K562 (cell line): ENCODE measurements at regions not wholly inside any gene's neighbourhood (a gene's known extent, or its start where the extent isn't known, plus 50 kb on each side); places are given as distances from the start of the nearest gene placed in this dataset.
"Not testable (repeated sequence)": the region's sequence is repeated elsewhere in the genome, so short reads cannot be mapped to it uniquely, and the experiment has no call there.

Source experiments
- ATAC-seq: fragments of 200-7000 bp; cut with Tn5 transposase; 3 replicates; pipeline ENCODE4 v1.9.1; 2020; ENCODE audit warnings: moderate library complexity
- BruUV-seq: library from RNA; stranded (reverse); fragments of 400-500 nt; replicated peaks from 2 replicates; lab custom pipeline; 2021; lab: Mats Ljungman, UMichigan
- CTCF ChIA-PET: fragments of 300-600 bp; formaldehyde crosslinking; extraction: SDS; loops from one replicate; lab custom pipeline; 2021; ENCODE audit warnings: low intra/inter-chr PET ratio; lab: Yijun Ruan, JAX
- POLR2A ChIA-PET: fragments of 300-600, 350-650 bp; sonication (Branson Sonifier 250); formaldehyde crosslinking; extraction: SDS; loops from one replicate; lab custom pipeline; 2021; ENCODE audit warnings: antibody characterized with exemption, inconsistent platforms; lab: Yijun Ruan, JAX
- DNase-seq, 4 experiments: peaks; one replicate each; pipeline versions ENCODE4 v3.0.0 to v3.0.0-alpha.2; 2011 to 2018; ENCODE audit warnings: low spot score in 3 of 4, mixed read lengths in 3 of 4; ENCODE audit errors: extremely low read depth in 1 of 4
- FAIRE-seq: peaks from 2 replicates; lab custom pipeline; 2011; peaks lifted over from hg19 to GRCh38; lab: Jason Lieb, UNC
- H2AFZ ChIP-seq: 2 replicates; pipeline ENCODE4 v1.6.0; 2011; ENCODE audit warnings: low read depth, low read length, control low read depth, inconsistent platforms
- H3K27ac ChIP-seq: fragments of 200-600 bp; 3 replicates; pipeline ENCODE4 v1.8.0; 2011; ENCODE audit warnings: low read depth, mild to moderate bottlenecking, control low read depth, inconsistent platforms, low read length, moderate library complexity, mixed read lengths; ENCODE audit errors: extremely low read depth
- H3K27me3 ChIP-seq, 2 experiments: fragments of 300-600 bp in 1 of 2; 2 replicates in 1 of 2; 3 replicates in 1 of 2; pipeline versions ENCODE4 v1.6.0 to v1.8.0; 2011; ENCODE audit warnings: inconsistent platforms in 2 of 2, low read length in 2 of 2, mild to moderate bottlenecking in 1 of 2, mixed read lengths in 1 of 2, moderate library complexity in 1 of 2; ENCODE audit not compliant: control insufficient read depth in 2 of 2, insufficient read depth in 2 of 2
- H3K36me3 ChIP-seq: fragments of 300-600 bp; 3 replicates; pipeline ENCODE4 v1.8.0; 2011; ENCODE audit warnings: mild to moderate bottlenecking, low read length, inconsistent platforms; ENCODE audit not compliant: control insufficient read depth, insufficient read depth
- H3K4me1 ChIP-seq, 2 experiments: fragments of 200-600 bp in 1 of 2; replicated peaks in 1 of 2; 2 replicates in 1 of 2; 3 replicates in 1 of 2; pipeline versions ENCODE4 v1.5.1 to v1.8.0; 2011; ENCODE audit warnings: inconsistent platforms in 2 of 2, low read length in 2 of 2, mild to moderate bottlenecking in 1 of 2, mixed read lengths in 1 of 2, moderate library complexity in 1 of 2; ENCODE audit not compliant: control insufficient read depth in 2 of 2, insufficient read depth in 2 of 2
- H3K4me2 ChIP-seq: 2 replicates; pipeline ENCODE4 v1.6.1; 2011; ENCODE audit warnings: low read length, control low read depth, inconsistent platforms, mixed read lengths; ENCODE audit not compliant: insufficient read depth
- H3K4me3 ChIP-seq: fragments of 200-600 bp; sonication (generic), shearing (Covaris generic); 2 replicates; pipeline ENCODE4 v1.5.1; 2016; ENCODE audit warnings: control low read depth, inconsistent platforms
- H3K79me2 ChIP-seq: fragments of 200-600 bp; 3 replicates; pipeline ENCODE4 v1.8.0; 2011; ENCODE audit warnings: low read length, inconsistent platforms; ENCODE audit not compliant: control insufficient read depth, insufficient read depth
- H3K9ac ChIP-seq, 2 experiments: 2 replicates each; pipeline versions ENCODE4 v1.6.0 to v1.6.1; 2011; ENCODE audit warnings: low read depth in 2 of 2, low read length in 2 of 2, control low read depth in 1 of 2, inconsistent platforms in 1 of 2, mild to moderate bottlenecking in 1 of 2, mixed read lengths in 1 of 2; ENCODE audit not compliant: insufficient read depth in 1 of 2
- H3K9me1 ChIP-seq: one replicate; pipeline ENCODE4 v1.6.0; 2011; ENCODE audit warnings: inconsistent platforms, mild to moderate bottlenecking, low read length, moderate library complexity; ENCODE audit not compliant: control insufficient read depth, insufficient read depth
- H3K9me3 ChIP-seq: replicated peaks from 2 replicates; pipeline ENCODE4 v1.5.1; 2011; ENCODE audit warnings: low read depth, low read length, inconsistent platforms; ENCODE audit not compliant: control insufficient read depth, insufficient read depth
- H4K20me1 ChIP-seq: replicated peaks from 2 replicates; pipeline ENCODE4 v1.6.1; 2011; ENCODE audit warnings: low read length, inconsistent platforms, mixed read lengths; ENCODE audit not compliant: control insufficient read depth, insufficient read depth
- ATF7 ChIP-seq: fragments of 450-650 bp; IDR thresholded peaks from 2 replicates; pipeline ENCODE4 v1.7.1; 2014; ENCODE audit warnings: mild to moderate bottlenecking, moderate library complexity
- BRCA1 ChIP-seq, 2 experiments: fragments of 450-650 bp in 1 of 2; sonication (generic) in 1 of 2; formaldehyde crosslinking in 1 of 2; IDR thresholded peaks; 2 replicates each; pipeline versions ENCODE4 v1.5.0 to v1.6.1; 2017 to 2020; ENCODE audit warnings: mild to moderate bottlenecking in 1 of 2, missing genetic modification reagents in 1 of 2
- C11orf30 ChIP-seq: fragments of 450-650 bp; IDR thresholded peaks from 2 replicates; pipeline ENCODE4 v1.6.1; 2016; ENCODE audit warnings: low read depth, mild to moderate bottlenecking
- CC2D1A ChIP-seq: fragments of 450-650 bp; IDR thresholded peaks from 2 replicates; pipeline ENCODE4 v1.6.1; 2017; ENCODE audit warnings: mild to moderate bottlenecking
- HMG20A ChIP-seq: fragments of 450-650 bp; formaldehyde crosslinking; conservative IDR thresholded peaks from 2 replicates; pipeline ENCODE4 v1.4.0; 2020; ENCODE audit warnings: mild to moderate bottlenecking, mixed read lengths
- HNRNPH1 ChIP-seq: fragments of 200-400 bp; formaldehyde crosslinking; optimal IDR thresholded peaks from 2 replicates; pipeline ENCODE3; 2017; ENCODE audit warnings: low read depth, mild to moderate bottlenecking, low read length, moderate library complexity
- KLF16 ChIP-seq: IDR thresholded peaks from 2 replicates; pipeline ENCODE4 v1.6.1; 2016; ENCODE audit warnings: antibody characterized with exemption
- MAFK ChIP-seq: IDR thresholded peaks from 2 replicates; pipeline ENCODE4 v1.6.1; 2011; ENCODE audit warnings: low read length, improper control_type of control experiment
- MEIS2 ChIP-seq: fragments of 450-650 bp; IDR thresholded peaks from 2 replicates; pipeline ENCODE4 v1.6.1; 2014; ENCODE audit warnings: mild to moderate bottlenecking; ENCODE audit not compliant: partially characterized antibody
- NR2C2 ChIP-seq, 2 experiments: fragments of 200-800 bp in 1 of 2; sonication (Bioruptor generic) in 1 of 2; sonication (generic) in 1 of 2; formaldehyde crosslinking in 1 of 2; IDR thresholded peaks; 2 replicates each; pipeline versions ENCODE4 v1.6.1 to v1.8.0; 2016 to 2022; ENCODE audit warnings: mild to moderate bottlenecking in 1 of 2, missing compliant biosample characterization in 1 of 2, missing genetic modification characterization in 1 of 2, missing genetic modification reagents in 1 of 2
- RAD51 ChIP-seq: fragments of 450-650 bp; IDR thresholded peaks from 2 replicates; pipeline ENCODE4 v1.7.1; 2016; ENCODE audit warnings: low read depth, mild to moderate bottlenecking, borderline replicate concordance
- SIX5 ChIP-seq, 2 experiments: IDR thresholded peaks; 2 replicates each; pipeline ENCODE4 v1.6.1; 2011; ENCODE audit warnings: low read length in 2 of 2, borderline replicate concordance in 1 of 2, low read depth in 1 of 2, mild to moderate bottlenecking in 1 of 2, moderate library complexity in 1 of 2; ENCODE audit not compliant: insufficient read depth in 1 of 2
- SNIP1 ChIP-seq: fragments of 450-650 bp; IDR thresholded peaks from 2 replicates; pipeline ENCODE4 v1.7.1; 2017; ENCODE audit warnings: low read depth, mild to moderate bottlenecking
- SRSF7 ChIP-seq: fragments of 200-400 bp; formaldehyde crosslinking; optimal IDR thresholded peaks from 2 replicates; pipeline ENCODE3; 2017; ENCODE audit warnings: mild to moderate bottlenecking, low read depth, low read length
- WGBS: fragments of 100-300 bp; shearing (Covaris generic); methylation state at CpG from one replicate; pipeline ENCODE4 v1.1.6; 2016; ENCODE audit warnings: low coverage, mixed read lengths; ENCODE audit not compliant: insufficient coverage; ENCODE audit errors: missing lambda C conversion rate; 5-methylcytosine and 5-hydroxymethylcytosine counted together
- in situ Hi-C: fragments of 300-500 bp; cut with MboI; formaldehyde crosslinking; loops from 4 replicates; pipeline ENCODE4 v1.15.0; 2018; ENCODE audit warnings: inconsistent platforms, mixed read lengths
- intact Hi-C: fragments of 100-400 bp; cut with micrococcal nuclease; formaldehyde crosslinking; loops from 2 replicates; pipeline ENCODE4 v1.14.2; 2022
- TF ChIP-seq, protein P1 (sequence below): sonication (generic); formaldehyde crosslinking; IDR thresholded peaks from 2 replicates; pipeline ENCODE4 v1.8.1; 2023; ENCODE audit warnings: mild to moderate bottlenecking, missing genetic modification reagents
- TF ChIP-seq, protein P2 (sequence below): fragments of 450-650 bp; IDR thresholded peaks from 2 replicates; pipeline ENCODE4 v1.6.1; 2016; ENCODE audit warnings: missing biosample characterization, missing genetic modification characterization

DNA sequence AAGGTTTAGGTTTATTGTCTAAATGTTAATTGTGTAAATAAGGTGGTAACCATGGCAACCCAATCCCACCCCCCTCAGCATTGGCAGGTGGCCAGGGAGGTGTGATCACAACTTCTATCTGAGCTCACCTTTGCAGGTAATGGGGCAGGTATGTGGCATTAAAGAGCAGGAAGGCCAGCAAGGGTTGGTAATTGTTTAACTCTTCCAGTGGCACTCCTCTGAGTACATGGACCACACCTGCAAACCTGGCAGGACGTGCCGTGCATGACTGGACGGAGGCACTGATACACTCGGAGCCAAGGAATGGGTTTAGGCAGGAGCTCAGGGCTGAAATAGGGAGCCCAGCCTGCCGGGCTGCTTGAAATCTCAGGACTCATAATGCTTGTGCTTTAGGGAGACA, 107.0 kb upstream of the BMP2 start:
- no peak for TF ChIP-seq SRSF7
- TF ChIP-seq, protein P1, sequence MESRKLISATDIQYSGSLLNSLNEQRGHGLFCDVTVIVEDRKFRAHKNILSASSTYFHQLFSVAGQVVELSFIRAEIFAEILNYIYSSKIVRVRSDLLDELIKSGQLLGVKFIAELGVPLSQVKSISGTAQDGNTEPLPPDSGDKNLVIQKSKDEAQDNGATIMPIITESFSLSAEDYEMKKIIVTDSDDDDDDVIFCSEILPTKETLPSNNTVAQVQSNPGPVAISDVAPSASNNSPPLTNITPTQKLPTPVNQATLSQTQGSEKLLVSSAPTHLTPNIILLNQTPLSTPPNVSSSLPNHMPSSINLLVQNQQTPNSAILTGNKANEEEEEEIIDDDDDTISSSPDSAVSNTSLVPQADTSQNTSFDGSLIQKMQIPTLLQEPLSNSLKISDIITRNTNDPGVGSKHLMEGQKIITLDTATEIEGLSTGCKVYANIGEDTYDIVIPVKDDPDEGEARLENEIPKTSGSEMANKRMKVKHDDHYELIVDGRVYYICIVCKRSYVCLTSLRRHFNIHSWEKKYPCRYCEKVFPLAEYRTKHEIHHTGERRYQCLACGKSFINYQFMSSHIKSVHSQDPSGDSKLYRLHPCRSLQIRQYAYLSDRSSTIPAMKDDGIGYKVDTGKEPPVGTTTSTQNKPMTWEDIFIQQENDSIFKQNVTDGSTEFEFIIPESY (CRISPR knock-in tag) = no peak
- no peak for TF ChIP-seq NR2C2 (CRISPR knock-in tag; IDR thresholded peaks at IDR 0.05)
- no peak for TF ChIP-seq NR2C2 (tag; IDR thresholded peaks at IDR 0.05)
- TF ChIP-seq HNRNPH1 = no peak
- no peak for TF ChIP-seq MEIS2
- TF ChIP-seq MAFK = no peak
- TF ChIP-seq, protein P2, sequence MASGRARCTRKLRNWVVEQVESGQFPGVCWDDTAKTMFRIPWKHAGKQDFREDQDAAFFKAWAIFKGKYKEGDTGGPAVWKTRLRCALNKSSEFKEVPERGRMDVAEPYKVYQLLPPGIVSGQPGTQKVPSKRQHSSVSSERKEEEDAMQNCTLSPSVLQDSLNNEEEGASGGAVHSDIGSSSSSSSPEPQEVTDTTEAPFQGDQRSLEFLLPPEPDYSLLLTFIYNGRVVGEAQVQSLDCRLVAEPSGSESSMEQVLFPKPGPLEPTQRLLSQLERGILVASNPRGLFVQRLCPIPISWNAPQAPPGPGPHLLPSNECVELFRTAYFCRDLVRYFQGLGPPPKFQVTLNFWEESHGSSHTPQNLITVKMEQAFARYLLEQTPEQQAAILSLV (tag) = no peak
- no peak for TF ChIP-seq C11orf30
- no peak for TF ChIP-seq SNIP1
- TF ChIP-seq KLF16 = no peak
- TF ChIP-seq SIX5 (IDR thresholded peaks at IDR 0.05; ENCODE audit: borderline replicate concordance in 1 of 2, insufficient read depth in 1 of 2, low read depth in 1 of 2, low read length in 2 of 2) = no peak
- no peak for TF ChIP-seq HMG20A
- no peak for TF ChIP-seq ATF7
- no peak for TF ChIP-seq BRCA1 (IDR thresholded peaks at IDR 0.05)
- no peak for TF ChIP-seq BRCA1 (CRISPR knock-in tag; IDR thresholded peaks at IDR 0.05)
- TF ChIP-seq CC2D1A = no peak
- TF ChIP-seq RAD51 = no peak
- no peak for FAIRE-seq
- no peak overlapping the region for H3K9ac ChIP-seq
- no peaks in the 10 kb centered on the region for H3K9me1 ChIP-seq
- BruUV-seq = no TSS peak
- H2AFZ ChIP-seq = no peak overlapping the region
- H3K4me3 ChIP-seq = no peak overlapping the region
- H3K4me1 ChIP-seq = no peaks in the 10 kb centered on the region
- no peaks in the 10 kb centered on the region for H3K9me3 ChIP-seq
- no peak for ATAC-seq
- intact Hi-C loops (no loop called here), in situ Hi-C loops (no loop called here)
- CTCF ChIA-PET = no interaction called here
- POLR2A ChIA-PET = no interaction called here
- H4K20me1 ChIP-seq = no peaks in the 10 kb centered on the region
- no peaks in the 10 kb centered on the region for H3K79me2 ChIP-seq
- whole genome bisulfite sequencing = 0% methylated on average over 5 of the region's 5 CpGs
- no peaks in the 10 kb centered on the region for H3K27me3 ChIP-seq
- H3K4me2 ChIP-seq = no peak overlapping the region
- DNase-seq = no peak
- no peak overlapping the region for H3K27ac ChIP-seq
- H3K36me3 ChIP-seq = no peaks in the 10 kb centered on the region

DNA sequence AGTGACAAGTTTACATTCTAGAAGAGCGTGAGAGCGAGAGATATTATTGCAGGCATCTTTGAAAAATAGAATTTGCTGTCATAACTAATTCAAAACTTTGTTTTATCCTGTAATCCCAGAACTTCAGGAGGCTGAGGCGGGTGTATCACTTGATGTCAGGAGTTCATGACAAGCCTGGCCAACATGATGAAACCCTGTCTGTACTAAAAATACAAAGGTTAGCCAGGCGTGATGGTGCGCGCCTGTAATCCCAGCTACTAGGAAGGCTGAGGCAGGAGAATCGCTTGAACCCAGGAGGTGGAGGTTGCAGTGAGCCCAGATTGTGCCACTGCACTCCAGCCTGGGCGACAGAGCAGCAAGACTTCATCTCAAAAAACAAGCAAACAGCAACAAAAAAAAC, 108.6 kb upstream of the BMP2 start:
- BruUV-seq, H3K9me1 ChIP-seq, H3K9ac ChIP-seq, H3K4me3 ChIP-seq, H2AFZ ChIP-seq, H3K27me3 ChIP-seq, H3K4me1 ChIP-seq, CTCF ChIA-PET, H4K20me1 ChIP-seq, H3K4me2 ChIP-seq, H3K79me2 ChIP-seq, POLR2A ChIA-PET, DNase-seq, FAIRE-seq, H3K36me3 ChIP-seq, H3K9me3 ChIP-seq, ATAC-seq, H3K27ac ChIP-seq, intact Hi-C loops, in situ Hi-C loops: not testable (repeated sequence)
- WGBS = 0% methylated on average over 4 of the region's 8 CpGs
